Osteoblast (primary cell): ENCODE measurements at regions not wholly inside any gene's neighbourhood (a gene's known extent, or its start where the extent isn't known, plus 50 kb on each side); places are given as distances from the start of the nearest gene placed in this dataset.

ENCODE experiments used
- DNase-seq: peaks from one replicate; pipeline ENCODE4 v3.0.0; 2011; ENCODE audit warnings: low spot score, mixed read lengths; ENCODE audit not compliant: insufficient read length; ENCODE audit errors: missing footprints
- H2AFZ ChIP-seq: 2 replicates; pipeline ENCODE4 v1.6.0; 2011; ENCODE audit warnings: mild to moderate bottlenecking, low read length
- H3K27ac ChIP-seq: 2 replicates; pipeline ENCODE4 v1.5.1; 2011; ENCODE audit warnings: mild to moderate bottlenecking, low read depth, low read length, moderate library complexity
- H3K27me3 ChIP-seq: 2 replicates; pipeline ENCODE4 v1.6.0; 2012; ENCODE audit warnings: mild to moderate bottlenecking, control low read depth, inconsistent platforms, low read length, moderate library complexity; ENCODE audit not compliant: insufficient read depth
- H3K36me3 ChIP-seq: 2 replicates; pipeline ENCODE4 v1.5.1; 2011; ENCODE audit warnings: mild to moderate bottlenecking, low read length, control low read depth, moderate library complexity; ENCODE audit not compliant: insufficient read depth
- H3K4me1 ChIP-seq: 2 replicates; pipeline ENCODE4 v1.5.1; 2011; ENCODE audit warnings: mild to moderate bottlenecking, low read length, control low read depth, moderate library complexity; ENCODE audit not compliant: insufficient read depth
- H3K4me2 ChIP-seq: 2 replicates; pipeline ENCODE4 v1.6.0; 2011; ENCODE audit warnings: mild to moderate bottlenecking, low read length; ENCODE audit not compliant: insufficient read depth
- H3K4me3 ChIP-seq: fragments of 200-600 bp; sonication (generic); 3 replicates; pipeline ENCODE4 v1.5.1; 2012; ENCODE audit warnings: mild to moderate bottlenecking, low read length, inconsistent platforms; ENCODE audit not compliant: insufficient read depth
- H3K79me2 ChIP-seq: 2 replicates; pipeline ENCODE4 v1.6.0; 2012; ENCODE audit warnings: mild to moderate bottlenecking, low read length, control low read depth, inconsistent platforms; ENCODE audit not compliant: insufficient read depth
- H3K9me3 ChIP-seq: 2 replicates; pipeline ENCODE4 v1.5.1; 2011; ENCODE audit warnings: low read depth, low read length, control low read depth
- H4K20me1 ChIP-seq: 2 replicates; pipeline ENCODE4 v1.6.0; 2012; ENCODE audit warnings: mild to moderate bottlenecking, low read length, control low read depth; ENCODE audit not compliant: insufficient read depth
- CTCF ChIP-seq: IDR thresholded peaks from 2 replicates; pipeline ENCODE4 v1.5.1; 2011; ENCODE audit warnings: mild to moderate bottlenecking, low read depth, low read length, moderate library complexity; ENCODE audit errors: extremely low read depth

GRCh38 chr7:25756601-25757000 is 395.4 kb upstream of the NFE2L3 start:
- no peak for DNase-seq
- no peaks in the 10 kb centered on the region for H3K36me3 ChIP-seq
- H3K4me1 ChIP-seq = no peaks in the 10 kb centered on the region
- H3K4me3 ChIP-seq = no peak overlapping the region
- no peak for TF ChIP-seq CTCF
- no peak overlapping the region for H3K4me2 ChIP-seq
- no peak overlapping the region for H2AFZ ChIP-seq
- H4K20me1 ChIP-seq = no peaks in the 10 kb centered on the region
- H3K27ac ChIP-seq = no peak overlapping the region
- H3K79me2 ChIP-seq = no peaks in the 10 kb centered on the region
- H3K27me3 ChIP-seq = peaks cover 3% of the 10 kb centered on the region
- no peaks in the 10 kb centered on the region for H3K9me3 ChIP-seq

GRCh38 chr7:25758559-25758958 is 393.4 kb upstream of the NFE2L3 start:
- H3K9me3 ChIP-seq = no peaks in the 10 kb centered on the region
- H3K4me2 ChIP-seq = no peak overlapping the region
- no peak overlapping the region for H3K27ac ChIP-seq
- no peak for DNase-seq
- no peaks in the 10 kb centered on the region for H4K20me1 ChIP-seq
- H3K27me3 ChIP-seq = no peaks in the 10 kb centered on the region
- no peaks in the 10 kb centered on the region for H3K36me3 ChIP-seq
- no peak overlapping the region for H3K4me3 ChIP-seq
- TF ChIP-seq CTCF = no peak
- no peaks in the 10 kb centered on the region for H3K79me2 ChIP-seq
- H2AFZ ChIP-seq = no peak overlapping the region
- no peaks in the 10 kb centered on the region for H3K4me1 ChIP-seq

GRCh38 chr7:25759286-25759685 is 392.7 kb upstream of the NFE2L3 start:
- no peaks in the 10 kb centered on the region for H4K20me1 ChIP-seq
- no peak overlapping the region for H3K4me3 ChIP-seq
- H3K79me2 ChIP-seq = no peaks in the 10 kb centered on the region
- DNase-seq = no peak
- H2AFZ ChIP-seq = no peak overlapping the region
- no peaks in the 10 kb centered on the region for H3K36me3 ChIP-seq
- no peak for TF ChIP-seq CTCF
- H3K4me2 ChIP-seq = no peak overlapping the region
- no peaks in the 10 kb centered on the region for H3K9me3 ChIP-seq
- H3K27me3 ChIP-seq = no peaks in the 10 kb centered on the region
- no peaks in the 10 kb centered on the region for H3K4me1 ChIP-seq
- no peak overlapping the region for H3K27ac ChIP-seq

GRCh38 chr7:25759748-25760147 is 392.2 kb upstream of the NFE2L3 start:
- Histone ChIP-seq H3K4me3 (no peak overlapping the region), H3K36me3 (no peaks in the 10 kb centered on the region), H3K27ac (no peak overlapping the region), H3K4me1 (no peaks in the 10 kb centered on the region), H4K20me1 (no peaks in the 10 kb centered on the region), H3K27me3 (no peaks in the 10 kb centered on the region), H3K9me3 (no peaks in the 10 kb centered on the region), H2AFZ (no peak overlapping the region), H3K4me2 (no peak overlapping the region), H3K79me2 (no peaks in the 10 kb centered on the region)
- DNase-seq = no peak
- no peak for TF ChIP-seq CTCF
